Stimulated activated naive CD4-positive, alpha-beta T cell treated with Interleukin-2 at 50 U/mL for 16 hours (primary cell): ENCODE measurements at regions not wholly inside any gene's neighbourhood (a gene's known extent, or its start where the extent isn't known, plus 50 kb on each side); places are given as distances from the start of the nearest gene placed in this dataset.
"Not testable (repeated sequence)": the region's sequence is repeated elsewhere in the genome, so short reads cannot be mapped to it uniquely, and the experiment has no call there.

Source experiments
- DNase-seq: peaks from one replicate; lab custom pipeline; 2025; lab: John Stamatoyannopoulos, UW

- no peak for DNase-seq
These were observed 174.3 kb downstream of the CPS1 start for GRCh38 chr2:210730672-210731071.

GRCh38 chr2:210746826-210747225 lies 190.4 kb downstream of the CPS1 start:
- DNase-seq, result not testable (repeated sequence)

GRCh38 chr2:210752532-210752931 lies 196.1 kb downstream of the CPS1 start:
- DNase-seq, result no peak

- no peak for DNase-seq
These were observed 197.0 kb downstream of the CPS1 start for GRCh38 chr2:210753386-210753785.

- no peak for DNase-seq
These were observed 200.5 kb downstream of the CPS1 start for GRCh38 chr2:210756855-210757254.

GRCh38 chr2:210762604-210763588 lies 206.5 kb downstream of the CPS1 start:
- DNase-seq, result no peak

GRCh38 chr2:210768329-210768910 lies 212.0 kb downstream of the CPS1 start:
- no peak for DNase-seq

GRCh38 chr2:210776756-210777155 lies 220.4 kb downstream of the CPS1 start:
- no peak for DNase-seq

- no peak for DNase-seq
These were observed 225.8 kb downstream of the CPS1 start for GRCh38 chr2:210782222-210782621.

GRCh38 chr2:210787831-210788230 lies 231.4 kb downstream of the CPS1 start:
- DNase-seq, result not testable (repeated sequence)

- no peak for DNase-seq
These were observed 235.6 kb downstream of the CPS1 start for GRCh38 chr2:210792000-210792399.

- DNase-seq, result no peak
These were observed 239.1 kb downstream of the CPS1 start for GRCh38 chr2:210795506-210795905.

- no peak for DNase-seq
These were observed 241.8 kb downstream of the CPS1 start for GRCh38 chr2:210798180-210798579.

- no peak for DNase-seq
These were observed 258.0 kb downstream of the CPS1 start for GRCh38 chr2:210814251-210815025.

GRCh38 chr2:210816769-210817168 lies 260.4 kb downstream of the CPS1 start:
- DNase-seq, result no peak

GRCh38 chr2:210818473-210818872 lies 262.1 kb downstream of the CPS1 start:
- no peak for DNase-seq

- DNase-seq, result no peak
These were observed 277.0 kb downstream of the CPS1 start for GRCh38 chr2:210833403-210833802.

GRCh38 chr2:210839034-210839433 lies 282.6 kb downstream of the CPS1 start:
- no peak for DNase-seq

- DNase-seq, result no peak
These were observed 283.1 kb downstream of the CPS1 start for GRCh38 chr2:210839450-210839849.

GRCh38 chr2:210842896-210843295 lies 286.5 kb downstream of the CPS1 start:
- DNase-seq, result no peak

GRCh38 chr2:210844016-210844415 lies 287.6 kb downstream of the CPS1 start:
- no peak for DNase-seq

- DNase-seq, result no peak
These were observed 302.9 kb downstream of the CPS1 start for GRCh38 chr2:210859314-210859713.

GRCh38 chr2:210860276-210860675 lies 303.9 kb downstream of the CPS1 start:
- DNase-seq, result no peak
